ENCODE measurements at regions not wholly inside any gene's neighbourhood (a gene's known extent, or its start where the extent isn't known, plus 50 kb on each side); places are given as distances from the start of the nearest gene placed in this dataset.
A peak's percentile ranks its signal among the peaks of the same experiment; 100 is the strongest.

- Histone ChIP-seq H3K27ac (ENCODE audit: low read depth, low read length, poor library complexity, severe bottlenecking) (no peak overlapping the region), H3K9me3 (ENCODE audit: low read depth, low read length, poor library complexity, severe bottlenecking) (no peaks in the 10 kb centered on the region), H3K27me3 (replicated peaks; ENCODE audit: insufficient read depth, low read depth, low read length, poor library complexity) (no peaks in the 10 kb centered on the region), H3K4me1 (ENCODE audit: insufficient read depth, low read length, poor library complexity, severe bottlenecking) (peaks cover 17% of the 10 kb centered on the region), H3K36me3 (ENCODE audit: insufficient read depth, low read length, poor library complexity, severe bottlenecking) (no peaks in the 10 kb centered on the region), H3K4me3 (ENCODE audit: low read depth, low read length, poor library complexity, severe bottlenecking) (no peak overlapping the region)
- intact Hi-C loops (cut with micrococcal nuclease; ENCODE audit: unreplicated experiment) = no loop called here
- POLR2A ChIA-PET (ENCODE audit: low non-redundant PET) = no interaction called here
- CTCF ChIA-PET = no interaction called here
- BruUV-seq (replicated peaks) = no TSS peak
- no peak for DNase-seq (ENCODE audit: low spot score)
- TF ChIP-seq CTCF (conservative IDR thresholded peaks at IDR 0.05; ENCODE audit: low read depth, low read length) (no peak), EZH2 (IDR thresholded peaks at IDR 0.05; ENCODE audit: borderline replicate concordance, low read depth, low read length, poor library complexity, severe bottlenecking) (no peak)
These were observed 169.0 kb upstream of the MPDZ start for GRCh38 chr9:13448482-13448881.

- POLR2A ChIA-PET (ENCODE audit: low non-redundant PET) = no interaction called here
- CTCF ChIA-PET = interaction anchor here (0.5 kb wide), 1 partner anchor 129 kb away, joined by 4 read pairs; no protein-coding TSS in a partner anchor
These were observed 168.4 kb upstream of the MPDZ start for GRCh38 chr9:13447843-13448422.

GRCh38 chr9:13446938-13447842, 167.7 kb upstream of the MPDZ start:
- H3K27ac ChIP-seq (ENCODE audit: low read depth, low read length, poor library complexity, severe bottlenecking) = peak overlapping the region; percentile 15
- no peak overlapping the region for H3K4me3 ChIP-seq (ENCODE audit: low read depth, low read length, poor library complexity, severe bottlenecking)
- H3K9me3 ChIP-seq (ENCODE audit: low read depth, low read length, poor library complexity, severe bottlenecking) = no peaks in the 10 kb centered on the region
- H3K36me3 ChIP-seq (ENCODE audit: insufficient read depth, low read length, poor library complexity, severe bottlenecking) = no peaks in the 10 kb centered on the region
- H3K4me1 ChIP-seq (ENCODE audit: insufficient read depth, low read length, poor library complexity, severe bottlenecking) = peaks cover 17% of the 10 kb centered on the region
- CTCF ChIA-PET = interaction anchor here (0.5 kb wide), 1 partner anchor 130 kb away, joined by 4 read pairs; no protein-coding TSS in a partner anchor
- TF ChIP-seq CTCF (conservative IDR thresholded peaks at IDR 0.05; ENCODE audit: low read depth, low read length) (no peak; the same call in 1 of the 2 replicates), EZH2 (IDR thresholded peaks at IDR 0.05; ENCODE audit: borderline replicate concordance, low read depth, low read length, poor library complexity, severe bottlenecking) (no peak)
- POLR2A ChIA-PET (ENCODE audit: low non-redundant PET) = no interaction called here
- no peak for DNase-seq (ENCODE audit: low spot score)
- H3K27me3 ChIP-seq (replicated peaks; ENCODE audit: insufficient read depth, low read depth, low read length, poor library complexity) = no peaks in the 10 kb centered on the region
- no TSS peak for BruUV-seq (replicated peaks)
- intact Hi-C loops (cut with micrococcal nuclease; ENCODE audit: unreplicated experiment) = no loop called here

More at GRCh38 chr9:13447843-13448422, 168.4 kb upstream of the MPDZ start:
- peak overlapping the region; percentile 15 for H3K27ac ChIP-seq (ENCODE audit: low read depth, low read length, poor library complexity, severe bottlenecking)
- H3K27me3 ChIP-seq (replicated peaks; ENCODE audit: insufficient read depth, low read depth, low read length, poor library complexity) = no peaks in the 10 kb centered on the region
- no TSS peak for BruUV-seq (replicated peaks)
- no peaks in the 10 kb centered on the region for H3K9me3 ChIP-seq (ENCODE audit: low read depth, low read length, poor library complexity, severe bottlenecking)
- peaks cover 17% of the 10 kb centered on the region for H3K4me1 ChIP-seq (ENCODE audit: insufficient read depth, low read length, poor library complexity, severe bottlenecking)
- intact Hi-C loops (cut with micrococcal nuclease; ENCODE audit: unreplicated experiment) = no loop called here
- TF ChIP-seq CTCF (conservative IDR thresholded peaks at IDR 0.05; ENCODE audit: low read depth, low read length) (no peak), EZH2 (IDR thresholded peaks at IDR 0.05; ENCODE audit: borderline replicate concordance, low read depth, low read length, poor library complexity, severe bottlenecking) (no peak)
- DNase-seq (ENCODE audit: low spot score) = peak; percentile 89
- no peak overlapping the region for H3K4me3 ChIP-seq (ENCODE audit: low read depth, low read length, poor library complexity, severe bottlenecking)
- H3K36me3 ChIP-seq (ENCODE audit: insufficient read depth, low read length, poor library complexity, severe bottlenecking) = no peaks in the 10 kb centered on the region

Measured in A673 (cell line).